PFSK-1 (cell line): ENCODE measurements at regions not wholly inside any gene's neighbourhood (a gene's known extent, or its start where the extent isn't known, plus 50 kb on each side); places are given as distances from the start of the nearest gene placed in this dataset.

Experiments
- FOXP2 ChIP-seq: optimal IDR thresholded peaks from 2 replicates; pipeline ENCODE3; 2011; ENCODE audit warnings: borderline replicate concordance, control low read depth, inconsistent platforms; ENCODE audit not compliant: insufficient read depth; ENCODE audit errors: extremely low read length, extremely low read depth
- POLR2AphosphoS5 ChIP-seq: IDR thresholded peaks from 2 replicates; pipeline ENCODE4 v1.6.1; 2012; ENCODE audit warnings: low read depth, mild to moderate bottlenecking, control low read depth, low read length, moderate library complexity
- SIN3A ChIP-seq: IDR thresholded peaks from 2 replicates; pipeline ENCODE4 v1.6.1; 2012; ENCODE audit warnings: mild to moderate bottlenecking, low read length, moderate library complexity, borderline replicate concordance; ENCODE audit not compliant: insufficient read depth
- TF ChIP-seq, protein P1 (sequence below), 2 experiments: IDR thresholded peaks; 2 replicates each; pipeline versions ENCODE4 v1.6.1 to v1.8.0; 2011 to 2012; ENCODE audit warnings: low read depth in 2 of 2, low read length in 2 of 2, control low read depth in 1 of 2, inconsistent platforms in 1 of 2, mild to moderate bottlenecking in 1 of 2, moderate library complexity in 1 of 2; ENCODE audit not compliant: insufficient read depth in 1 of 2

DNA sequence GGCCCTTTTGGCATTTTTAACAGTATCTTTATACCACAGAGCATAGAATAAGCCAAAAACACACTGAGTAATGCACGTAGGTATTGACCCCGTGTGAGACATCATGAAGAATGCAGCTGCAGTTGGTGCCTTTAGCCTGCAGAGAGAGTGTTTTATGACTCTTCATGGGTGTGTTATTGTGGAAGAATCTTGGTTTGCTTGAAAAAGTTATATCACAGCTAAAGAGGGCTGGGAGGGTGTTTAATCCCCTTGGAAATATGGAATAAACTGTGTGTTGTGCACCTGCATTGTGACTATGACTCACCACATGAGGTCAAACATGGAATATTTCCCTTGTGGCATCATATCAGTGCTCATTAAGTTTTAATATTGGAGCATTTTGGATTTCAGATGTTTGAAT, 458.7 kb downstream of the CDH9 start:
- TF ChIP-seq POLR2AphosphoS5 (no peak), SIN3A (no peak), FOXP2 (no peak)
- TF ChIP-seq, protein P1, sequence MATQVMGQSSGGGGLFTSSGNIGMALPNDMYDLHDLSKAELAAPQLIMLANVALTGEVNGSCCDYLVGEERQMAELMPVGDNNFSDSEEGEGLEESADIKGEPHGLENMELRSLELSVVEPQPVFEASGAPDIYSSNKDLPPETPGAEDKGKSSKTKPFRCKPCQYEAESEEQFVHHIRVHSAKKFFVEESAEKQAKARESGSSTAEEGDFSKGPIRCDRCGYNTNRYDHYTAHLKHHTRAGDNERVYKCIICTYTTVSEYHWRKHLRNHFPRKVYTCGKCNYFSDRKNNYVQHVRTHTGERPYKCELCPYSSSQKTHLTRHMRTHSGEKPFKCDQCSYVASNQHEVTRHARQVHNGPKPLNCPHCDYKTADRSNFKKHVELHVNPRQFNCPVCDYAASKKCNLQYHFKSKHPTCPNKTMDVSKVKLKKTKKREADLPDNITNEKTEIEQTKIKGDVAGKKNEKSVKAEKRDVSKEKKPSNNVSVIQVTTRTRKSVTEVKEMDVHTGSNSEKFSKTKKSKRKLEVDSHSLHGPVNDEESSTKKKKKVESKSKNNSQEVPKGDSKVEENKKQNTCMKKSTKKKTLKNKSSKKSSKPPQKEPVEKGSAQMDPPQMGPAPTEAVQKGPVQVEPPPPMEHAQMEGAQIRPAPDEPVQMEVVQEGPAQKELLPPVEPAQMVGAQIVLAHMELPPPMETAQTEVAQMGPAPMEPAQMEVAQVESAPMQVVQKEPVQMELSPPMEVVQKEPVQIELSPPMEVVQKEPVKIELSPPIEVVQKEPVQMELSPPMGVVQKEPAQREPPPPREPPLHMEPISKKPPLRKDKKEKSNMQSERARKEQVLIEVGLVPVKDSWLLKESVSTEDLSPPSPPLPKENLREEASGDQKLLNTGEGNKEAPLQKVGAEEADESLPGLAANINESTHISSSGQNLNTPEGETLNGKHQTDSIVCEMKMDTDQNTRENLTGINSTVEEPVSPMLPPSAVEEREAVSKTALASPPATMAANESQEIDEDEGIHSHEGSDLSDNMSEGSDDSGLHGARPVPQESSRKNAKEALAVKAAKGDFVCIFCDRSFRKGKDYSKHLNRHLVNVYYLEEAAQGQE (IDR thresholded peaks at IDR 0.05; ENCODE audit: insufficient read depth in 1 of 2, low read depth in 2 of 2, low read length in 2 of 2): no peak
